GM21576 (cell line): ENCODE measurements at regions not wholly inside any gene's neighbourhood (a gene's known extent, or its start where the extent isn't known, plus 50 kb on each side); places are given as distances from the start of the nearest gene placed in this dataset.

Experiments used
- ATAC-seq: cut with Tn5 transposase; IDR thresholded peaks from one replicate; pipeline ENCODE4 v1.9.1; 2021; ENCODE audit warnings: mild to moderate bottlenecking, moderate library complexity; ENCODE audit not compliant: unreplicated experiment

DNA sequence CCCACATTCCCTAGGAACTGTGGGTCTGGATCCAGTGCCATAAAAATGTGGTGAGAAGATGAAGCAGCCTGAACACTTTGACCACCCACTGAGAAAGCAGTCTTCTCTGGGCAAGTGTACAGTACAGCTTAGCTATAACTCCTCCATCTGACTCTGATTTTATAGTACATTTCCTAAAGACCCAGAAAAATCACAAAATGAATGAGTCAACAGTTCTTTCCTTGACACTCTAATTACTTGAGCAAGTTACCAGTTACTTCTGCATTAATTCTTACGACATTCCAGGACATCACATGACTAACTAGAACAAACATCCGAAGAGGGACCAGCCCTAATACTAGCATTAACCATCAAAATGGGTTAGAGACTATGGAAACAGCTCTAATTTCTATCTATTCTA lies 148.1 kb upstream of the PEX5L start:
- no peak for ATAC-seq

DNA sequence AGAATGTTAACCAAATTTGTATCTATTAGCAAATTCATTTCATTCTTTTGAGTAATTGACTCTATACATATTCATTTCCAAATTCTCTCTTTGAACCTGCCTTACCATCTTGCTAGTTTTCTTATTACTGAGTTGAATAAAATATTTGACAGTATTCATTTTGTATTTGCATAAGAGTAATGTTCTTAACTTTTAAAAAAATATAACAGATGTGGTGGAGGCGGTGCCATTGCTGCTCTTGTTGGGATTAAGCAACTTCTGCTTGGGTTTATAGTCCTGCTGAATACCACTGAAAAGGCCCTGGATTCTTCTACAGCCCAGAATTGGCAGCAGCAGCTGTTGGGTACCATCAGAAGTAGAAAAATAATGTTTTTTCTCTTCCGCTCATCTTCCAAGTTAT lies 148.9 kb upstream of the PEX5L start:
- no peak for ATAC-seq

DNA sequence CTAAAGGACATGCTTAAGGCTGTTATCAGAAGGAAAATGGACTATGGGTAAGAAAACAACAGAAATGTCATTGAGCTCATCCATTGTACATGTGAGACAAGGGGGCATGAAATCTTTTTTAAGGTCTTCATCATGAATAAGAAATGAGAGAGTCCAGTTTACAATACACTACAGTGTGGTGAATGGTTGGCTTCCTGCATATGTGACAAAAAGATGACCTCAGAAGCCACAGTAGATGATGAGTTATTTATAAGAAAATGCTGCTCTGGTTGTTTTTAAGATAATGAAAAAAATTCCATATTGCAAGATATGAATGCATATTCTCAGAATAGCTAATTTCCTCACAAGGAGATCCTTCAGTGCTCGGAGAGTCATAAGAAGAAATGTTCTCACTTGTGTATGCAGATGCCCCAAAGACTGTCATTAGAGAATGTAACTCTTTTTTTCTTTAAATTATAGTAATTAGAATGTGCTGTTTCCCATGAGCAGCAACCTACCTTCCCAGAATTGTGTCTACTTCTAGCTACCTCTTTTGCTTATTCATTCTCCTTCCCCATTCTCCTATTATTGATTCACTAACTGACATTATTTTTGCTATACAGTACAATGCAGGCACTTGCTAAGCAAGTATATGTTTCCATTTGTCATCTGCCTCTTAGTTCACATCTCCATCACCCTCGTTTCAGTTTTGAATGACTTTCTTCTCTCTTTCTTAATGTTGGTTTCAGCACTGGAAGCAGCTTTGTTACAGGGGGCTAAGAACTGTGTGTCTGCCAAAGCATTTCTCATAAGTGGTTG lies 152.0 kb upstream of the PEX5L start:
- ATAC-seq = no peak

- no peak for ATAC-seq
Observed at GRCh38 chr3:180189310-180189648, 152.5 kb upstream of the PEX5L start.

- ATAC-seq = no peak
Observed at GRCh38 chr3:180196658-180197057, 159.9 kb upstream of the PEX5L start.

GRCh38 chr3:180199417-180199995 lies 162.8 kb upstream of the PEX5L start:
- no peak for ATAC-seq

GRCh38 chr3:180215866-180216265 lies 179.1 kb upstream of the PEX5L start:
- no peak for ATAC-seq

GRCh38 chr3:180223268-180223667 lies 186.5 kb upstream of the PEX5L start:
- no peak for ATAC-seq

- ATAC-seq = no peak
Observed at GRCh38 chr3:180229113-180229512, 192.4 kb upstream of the PEX5L start.

DNA sequence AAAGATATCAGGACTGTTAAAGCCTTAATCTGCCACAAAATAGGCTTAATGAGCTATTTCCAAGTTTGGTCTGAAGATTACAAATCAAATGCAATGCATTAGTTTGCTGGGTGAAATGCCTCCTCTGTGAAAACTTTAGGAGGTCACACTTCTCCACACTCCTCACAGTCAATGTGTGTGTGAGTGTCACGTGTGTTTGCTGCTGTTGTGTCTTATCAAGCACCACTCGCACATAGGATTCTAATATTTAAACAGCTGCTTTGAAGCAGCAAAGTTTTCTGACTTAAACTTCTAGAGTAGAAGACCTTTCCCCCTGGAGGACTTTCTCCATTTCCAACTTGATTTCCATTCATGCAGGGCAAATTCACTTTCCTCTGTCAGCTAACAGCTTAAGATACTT lies 203.2 kb upstream of the PEX5L start:
- ATAC-seq = no peak

DNA sequence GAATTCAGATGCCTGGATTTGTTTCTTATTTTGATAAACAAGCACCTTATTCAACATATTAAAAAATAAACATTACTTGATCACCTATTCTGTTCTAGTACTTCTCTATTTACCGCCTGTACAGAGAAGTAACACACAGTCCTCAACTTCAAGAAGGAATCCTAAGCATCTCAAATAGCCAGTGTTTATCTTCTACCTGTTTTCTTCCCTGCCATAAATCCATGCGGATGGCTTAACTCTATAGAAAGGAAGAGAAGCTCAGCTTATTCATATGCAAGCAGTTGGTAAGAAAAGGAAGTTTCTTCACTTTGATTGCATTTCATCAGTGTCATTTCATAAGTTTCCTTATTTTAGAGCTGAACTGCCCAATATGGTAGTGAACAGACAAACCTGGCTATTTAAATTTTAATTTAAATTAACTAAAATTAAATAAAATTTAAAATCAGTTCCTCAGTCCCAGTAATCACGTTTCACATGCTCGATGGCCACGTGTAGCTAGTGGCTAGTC lies 210.0 kb upstream of the PEX5L start:
- no peak for ATAC-seq

DNA sequence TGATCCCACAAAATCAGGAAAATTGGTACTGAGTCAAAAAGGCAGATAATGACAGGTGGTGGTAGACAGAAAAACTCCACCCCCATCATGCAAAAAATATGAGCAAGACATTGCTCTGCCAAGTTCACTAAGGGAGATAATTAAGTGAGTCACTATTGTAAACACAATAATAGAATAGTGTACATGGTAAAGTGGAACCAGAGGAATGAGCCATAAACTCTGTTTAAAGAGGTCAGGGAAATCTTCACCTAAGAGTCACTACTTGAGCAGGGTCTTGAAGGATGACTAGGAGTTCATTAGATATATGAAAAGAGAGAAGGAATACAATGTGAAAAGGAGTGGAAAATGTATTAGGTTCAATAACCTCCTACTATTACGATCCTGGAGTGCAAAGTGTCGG lies 213.4 kb upstream of the PEX5L start:
- no peak for ATAC-seq

- ATAC-seq = no peak
Observed at GRCh38 chr3:180252683-180253082, 215.9 kb upstream of the PEX5L start.

DNA sequence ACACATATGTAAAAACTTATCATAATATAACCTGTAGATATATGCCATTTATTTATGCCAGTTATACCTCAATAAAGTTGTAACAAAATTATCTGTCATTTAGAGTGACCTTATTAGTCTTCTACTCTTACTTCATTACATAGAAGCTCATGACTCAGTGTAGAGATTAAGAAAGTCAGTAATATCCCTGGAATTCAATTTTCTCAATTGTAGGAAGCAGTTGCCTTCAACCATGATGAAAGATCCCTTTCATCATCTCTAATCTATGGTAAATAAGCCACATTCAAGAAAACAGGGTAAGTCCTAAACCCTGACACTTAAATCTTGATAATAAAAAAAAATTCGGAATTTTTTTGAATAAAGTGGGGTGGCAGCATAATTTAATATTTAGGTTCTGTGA lies 216.5 kb upstream of the PEX5L start:
- no peak for ATAC-seq

GRCh38 chr3:180264479-180264878 lies 227.7 kb upstream of the PEX5L start:
- no peak for ATAC-seq

DNA sequence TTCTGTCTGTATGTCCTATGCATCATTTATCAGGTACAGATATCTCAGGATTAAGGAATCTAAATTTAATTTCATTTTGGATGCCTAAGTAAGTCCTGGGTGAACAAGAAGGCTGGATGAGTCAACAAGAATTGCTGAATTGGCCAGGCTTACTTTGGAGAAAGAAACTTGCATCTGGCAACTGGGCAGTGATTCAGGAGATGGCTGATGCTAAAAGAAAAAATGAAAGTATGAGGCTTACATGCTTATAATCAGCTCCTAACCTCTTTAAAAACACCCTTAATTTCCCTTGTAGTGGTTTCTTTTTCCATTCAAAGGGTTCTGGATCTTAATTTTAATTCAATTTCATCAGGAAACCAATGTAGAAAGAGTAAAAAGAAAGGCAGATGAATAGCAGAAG lies 228.8 kb upstream of the PEX5L start:
- no peak for ATAC-seq

DNA sequence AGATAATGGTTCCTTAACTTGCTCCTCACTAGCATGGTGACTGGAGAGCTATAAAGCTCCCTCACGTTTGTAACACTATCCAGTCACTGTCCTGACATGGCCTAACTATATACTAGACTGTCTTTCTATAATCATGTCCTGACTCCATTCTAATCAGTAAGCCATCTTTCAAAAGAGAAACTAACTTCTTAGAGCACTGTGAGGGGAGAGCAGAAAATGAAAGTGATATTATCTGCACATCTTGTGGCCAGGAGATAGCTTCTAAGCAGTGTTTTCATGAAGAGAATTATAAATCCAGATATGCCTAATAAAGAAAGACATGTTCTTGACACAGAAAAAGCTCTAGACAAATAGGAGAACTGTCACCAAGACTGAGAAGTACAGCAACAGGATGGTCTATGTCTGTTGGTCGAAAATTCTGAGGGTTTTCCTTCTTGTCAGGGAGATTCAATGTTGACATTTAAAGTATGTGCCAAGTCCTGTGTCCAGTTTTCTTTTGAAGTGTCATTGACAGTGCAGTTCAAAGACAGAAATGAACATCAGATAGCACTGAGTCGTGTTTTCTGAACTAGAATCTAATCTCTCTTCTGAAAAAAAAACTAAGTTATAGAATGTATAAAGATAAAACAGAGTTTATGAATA lies 230.6 kb upstream of the PEX5L start:
- peak; percentile 100 for ATAC-seq

DNA sequence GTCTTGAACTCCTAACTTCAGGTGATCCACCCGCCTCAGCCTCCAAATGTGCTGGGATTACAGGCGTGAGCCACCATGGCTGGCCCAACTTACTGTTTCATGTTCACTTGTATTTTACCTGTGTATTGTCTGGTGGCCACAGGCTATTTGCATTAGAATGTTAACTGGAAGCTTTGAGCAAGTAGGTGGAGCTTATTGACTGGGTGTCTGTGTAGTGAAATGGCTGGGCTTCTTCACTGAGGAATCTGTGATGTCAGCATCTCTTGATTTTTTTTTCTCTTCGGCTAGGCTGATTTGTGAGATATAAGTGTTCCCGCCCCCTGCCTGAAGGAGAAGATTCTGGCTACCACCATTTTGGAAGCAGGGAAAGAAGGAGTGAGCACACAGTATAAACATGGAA lies 237.8 kb upstream of the PEX5L start:
- ATAC-seq = no peak

GRCh38 chr3:180275176-180275575 lies 238.4 kb upstream of the PEX5L start:
- ATAC-seq = no peak

- ATAC-seq = no peak
Observed at GRCh38 chr3:180277041-180277440, 240.3 kb upstream of the PEX5L start.

DNA sequence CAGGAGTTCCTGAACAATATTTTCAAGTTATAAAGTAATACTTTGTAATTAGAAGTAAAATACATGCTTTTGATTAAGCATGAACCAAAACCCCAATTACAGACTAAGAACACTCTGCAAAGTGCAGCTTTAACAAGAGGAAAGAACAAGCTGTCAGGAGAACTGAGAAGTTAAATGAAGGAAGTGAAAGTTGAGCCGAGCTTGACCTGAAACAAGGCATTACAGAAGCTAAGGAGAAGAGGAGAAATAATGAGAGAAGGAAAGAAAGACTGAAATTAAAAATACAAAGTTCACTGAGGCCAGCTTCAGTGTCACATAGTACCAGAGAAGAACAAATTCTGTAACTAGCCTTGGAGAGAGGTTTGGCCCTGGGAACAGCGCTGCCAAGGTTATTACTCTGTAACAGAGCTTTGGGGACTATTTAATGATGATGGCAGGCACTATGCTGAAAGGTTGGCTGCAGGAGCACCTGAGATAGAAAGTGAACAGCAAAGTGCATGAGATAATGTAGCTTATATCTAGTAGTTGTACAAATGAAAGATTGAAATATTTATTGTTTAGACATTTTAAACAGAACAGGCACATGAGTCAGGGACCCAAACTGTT lies 241.9 kb upstream of the PEX5L start:
- ATAC-seq = peak; percentile 98

DNA sequence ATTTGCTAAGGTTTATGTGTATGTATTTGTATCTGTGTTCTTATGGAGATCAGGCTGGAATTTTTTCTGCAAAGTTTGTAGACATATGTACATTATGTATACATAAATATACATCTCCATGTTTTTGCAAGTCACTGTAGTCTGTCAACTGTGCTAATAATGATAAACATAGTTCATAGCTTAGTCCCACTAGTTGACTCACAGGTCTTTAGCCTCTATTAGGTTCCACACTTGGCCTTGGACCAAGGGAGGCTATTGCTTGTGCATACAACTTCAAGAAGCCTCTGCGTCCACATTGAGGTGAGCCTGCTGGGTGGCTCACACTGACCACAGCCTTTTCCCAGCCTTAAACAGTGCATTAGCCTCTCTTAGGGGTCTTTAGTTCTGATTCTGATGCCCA lies 243.8 kb upstream of the PEX5L start:
- ATAC-seq = no peak
